Peyer's patch (tissue), 4 donors: ENCODE measurements at regions not wholly inside any gene's neighbourhood (a gene's known extent, or its start where the extent isn't known, plus 50 kb on each side); places are given as distances from the start of the nearest gene placed in this dataset.

ENCODE experiments used
- DNase-seq, 3 donors: peaks; one replicate each; pipeline ENCODE4 v3.0.0-alpha.2; 2017 to 2019
- H3K27ac ChIP-seq, 4 donors: fragments of 200-600 bp; sonication (generic); one replicate each; pipeline ENCODE4 v1.5.1; 2016 to 2019
- H3K27me3 ChIP-seq, 2 donors: fragments of 200-600 bp; sonication (generic); one replicate each; pipeline ENCODE4 v1.5.1; 2019
- H3K36me3 ChIP-seq, 3 donors: fragments of 200-600 bp; sonication (generic); one replicate each; pipeline ENCODE4 v1.5.1; 2016 to 2019
- H3K4me1 ChIP-seq, 4 donors: fragments of 200-600 bp; sonication (generic); one replicate each; pipeline ENCODE4 v1.5.1; 2016 to 2019
- H3K4me3 ChIP-seq, 4 donors: fragments of 200-600 bp; sonication (generic); 1 replicate in 3 of 4; 2 replicates in 1 of 4; pipeline ENCODE4 v1.5.1; 2016 to 2019; ENCODE audit warnings: mild to moderate bottlenecking in 1 of 4
- H3K9me3 ChIP-seq, 4 donors: fragments of 200-600 bp; sonication (generic); one replicate each; pipeline ENCODE4 v1.5.1; 2016 to 2019; ENCODE audit warnings: mild to moderate bottlenecking in 1 of 4
- CTCF ChIP-seq, 6 experiments: fragments of 450-650 bp in 4 of 6; fragments of 200-600 bp in 2 of 6; sonication (generic) in 1 of 6; IDR thresholded peaks; one replicate each; pipeline ENCODE4 v1.5.1; 2017 to 2019; ENCODE audit warnings: antibody characterized with exemption in 6 of 6, mild to moderate bottlenecking in 3 of 6, moderate library complexity in 1 of 6
- POLR2A ChIP-seq, 2 donors: fragments of 450-650 bp; IDR thresholded peaks; one replicate each; pipeline ENCODE4 v1.5.1; 2017; ENCODE audit warnings: antibody characterized with exemption in 2 of 2, mild to moderate bottlenecking in 2 of 2, moderate library complexity in 2 of 2

GRCh38 chr20:4457566-4458543 lies 208.8 kb upstream of the ADRA1D start:
- TF ChIP-seq POLR2A (IDR thresholded peaks at IDR 0.05) (no peak), CTCF (IDR thresholded peaks at IDR 0.05) (no peak)
- H3K4me1 ChIP-seq = no peaks in the 10 kb centered on the region

GRCh38 chr20:4455996-4456395 lies 206.9 kb upstream of the ADRA1D start:
- Histone ChIP-seq H3K36me3 (no peaks in the 10 kb centered on the region), H3K4me1 (no peaks in the 10 kb centered on the region), H3K4me3 (no peak overlapping the region), H3K27me3 (no peaks in the 10 kb centered on the region), H3K9me3 (no peaks in the 10 kb centered on the region), H3K27ac (no peak overlapping the region)
- DNase-seq = no peak
- TF ChIP-seq POLR2A (IDR thresholded peaks at IDR 0.05) (no peak), CTCF (IDR thresholded peaks at IDR 0.05) (no peak)

More at GRCh38 chr20:4457566-4458543, 208.8 kb upstream of the ADRA1D start:
- H3K9me3 ChIP-seq = no peaks in the 10 kb centered on the region
- DNase-seq = no peak
- no peaks in the 10 kb centered on the region for H3K27me3 ChIP-seq
- no peak overlapping the region for H3K27ac ChIP-seq
- H3K36me3 ChIP-seq = no peaks in the 10 kb centered on the region
- no peak overlapping the region for H3K4me3 ChIP-seq

GRCh38 chr20:4455301-4455701 lies 206.2 kb upstream of the ADRA1D start:
- Histone ChIP-seq H3K36me3 (no peaks in the 10 kb centered on the region), H3K27me3 (no peaks in the 10 kb centered on the region), H3K4me1 (no peaks in the 10 kb centered on the region), H3K9me3 (no peaks in the 10 kb centered on the region), H3K4me3 (no peak overlapping the region), H3K27ac (no peak overlapping the region)
- TF ChIP-seq CTCF (IDR thresholded peaks at IDR 0.05) (no peak), POLR2A (IDR thresholded peaks at IDR 0.05) (no peak)
- DNase-seq = no peak

- DNase-seq = no peak
- Histone ChIP-seq H3K36me3 (no peaks in the 10 kb centered on the region), H3K27ac (no peak overlapping the region), H3K4me1 (no peaks in the 10 kb centered on the region), H3K9me3 (no peaks in the 10 kb centered on the region), H3K4me3 (no peak overlapping the region), H3K27me3 (no peaks in the 10 kb centered on the region)
- no peak for TF ChIP-seq CTCF (IDR thresholded peaks at IDR 0.05)
- TF ChIP-seq POLR2A (IDR thresholded peaks at IDR 0.05) = no peak
These were observed 205.0 kb upstream of the ADRA1D start for GRCh38 chr20:4454111-4454510.

GRCh38 chr20:4453359-4453758 lies 204.3 kb upstream of the ADRA1D start:
- no peak overlapping the region for H3K27ac ChIP-seq
- H3K4me3 ChIP-seq = no peak overlapping the region

More at GRCh38 chr20:4453359-4453758, 204.3 kb upstream of the ADRA1D start:
- Histone ChIP-seq H3K9me3 (no peaks in the 10 kb centered on the region), H3K27me3 (no peaks in the 10 kb centered on the region), H3K4me1 (no peaks in the 10 kb centered on the region), H3K36me3 (no peaks in the 10 kb centered on the region)
- TF ChIP-seq CTCF (IDR thresholded peaks at IDR 0.05) = no peak
- TF ChIP-seq POLR2A (IDR thresholded peaks at IDR 0.05) = no peak
- DNase-seq = no peak
